ENCODE measurements at regions not wholly inside any gene's neighbourhood (a gene's known extent, or its start where the extent isn't known, plus 50 kb on each side); places are given as distances from the start of the nearest gene placed in this dataset.

GRCh38 chr5:85266692-85267091 is 882.0 kb upstream of the EDIL3 start:
- TF ChIP-seq CTCF (IDR thresholded peaks at IDR 0.05), result no peak
- no peak for TF ChIP-seq POLR2A (IDR thresholded peaks at IDR 0.05)

Data from stomach (tissue), 4 donors.